HG03045 (cell line): ENCODE measurements at regions not wholly inside any gene's neighbourhood (a gene's known extent, or its start where the extent isn't known, plus 50 kb on each side); places are given as distances from the start of the nearest gene placed in this dataset.
"Not testable (repeated sequence)": the region's sequence is repeated elsewhere in the genome, so short reads cannot be mapped to it uniquely, and the experiment has no call there.

Experiments used
- ATAC-seq: cut with Tn5 transposase; IDR thresholded peaks from one replicate; pipeline ENCODE4 v1.9.1; 2021; ENCODE audit warnings: mild to moderate bottlenecking, moderate library complexity; ENCODE audit not compliant: unreplicated experiment

GRCh38 chr5:96483878-96484277 lies 50.8 kb upstream of the PCSK1 start:
- ATAC-seq: no peak

DNA sequence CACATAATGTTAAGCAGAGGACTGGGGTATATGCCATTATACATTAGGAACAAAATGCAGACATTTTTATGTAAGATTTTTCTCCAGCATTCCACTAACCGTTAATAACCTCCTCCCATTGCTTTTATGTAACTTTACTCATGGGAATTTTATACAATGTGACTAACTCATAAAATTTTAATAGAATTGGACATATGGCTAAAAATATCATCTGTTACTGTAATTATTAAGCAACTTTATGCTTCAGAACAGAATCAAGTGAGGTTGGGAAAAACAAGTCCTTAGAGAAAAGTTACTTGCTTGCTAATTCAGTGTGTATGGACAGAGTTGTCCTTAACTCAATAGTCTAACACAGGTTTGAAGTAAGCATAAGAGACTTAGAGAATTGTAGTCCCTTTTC lies 54.8 kb upstream of the PCSK1 start:
- ATAC-seq: no peak

DNA sequence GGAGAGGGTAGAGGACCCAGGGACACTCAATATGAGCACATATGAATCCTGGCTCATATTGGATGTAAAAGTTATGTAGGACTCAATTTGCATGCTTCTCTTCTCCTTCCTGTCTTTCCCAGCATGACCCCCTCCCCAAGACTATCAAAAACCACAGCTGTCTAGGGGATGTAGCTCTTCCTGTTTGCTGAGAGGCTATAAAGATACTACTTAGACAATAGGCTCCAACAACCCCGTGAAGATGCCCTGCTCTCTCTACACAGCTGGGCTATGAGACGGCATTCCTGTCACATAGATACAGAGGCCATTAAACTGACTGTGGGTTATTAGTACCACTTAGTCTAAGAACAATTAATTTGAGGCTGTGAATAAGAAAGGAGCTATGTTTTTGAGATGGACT lies 56.5 kb upstream of the PCSK1 start:
- no peak for ATAC-seq

- no peak for ATAC-seq
Measured at GRCh38 chr5:96492459-96493047, 59.5 kb upstream of the PCSK1 start.

DNA sequence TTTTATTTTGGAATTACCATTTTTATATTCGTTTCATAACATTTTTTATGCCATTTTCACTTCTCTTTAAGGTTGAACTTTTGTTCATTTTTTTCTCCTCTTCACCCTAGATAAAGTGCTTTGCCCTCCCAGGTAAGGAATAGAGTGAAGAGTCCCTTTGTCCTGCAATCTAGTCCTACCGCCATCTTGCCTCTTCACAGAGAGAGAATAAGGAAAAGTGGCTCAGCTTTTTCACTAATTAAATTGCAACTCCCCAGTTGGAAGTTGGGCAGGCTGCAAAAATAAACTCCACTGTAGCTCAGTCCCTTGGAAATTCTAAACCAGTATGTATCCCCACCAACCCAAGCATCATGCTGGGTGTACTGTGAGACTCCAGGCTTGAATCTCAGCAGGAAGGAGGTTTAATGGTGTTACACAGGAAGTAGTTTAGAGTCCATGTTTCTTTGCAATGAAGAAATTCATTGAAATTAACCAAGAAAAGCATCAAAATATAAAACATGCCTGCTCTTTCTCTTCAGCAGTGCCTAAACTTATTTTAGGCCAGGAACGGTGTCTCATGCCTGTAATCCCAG lies 60.3 kb upstream of the PCSK1 start:
- ATAC-seq: no peak

DNA sequence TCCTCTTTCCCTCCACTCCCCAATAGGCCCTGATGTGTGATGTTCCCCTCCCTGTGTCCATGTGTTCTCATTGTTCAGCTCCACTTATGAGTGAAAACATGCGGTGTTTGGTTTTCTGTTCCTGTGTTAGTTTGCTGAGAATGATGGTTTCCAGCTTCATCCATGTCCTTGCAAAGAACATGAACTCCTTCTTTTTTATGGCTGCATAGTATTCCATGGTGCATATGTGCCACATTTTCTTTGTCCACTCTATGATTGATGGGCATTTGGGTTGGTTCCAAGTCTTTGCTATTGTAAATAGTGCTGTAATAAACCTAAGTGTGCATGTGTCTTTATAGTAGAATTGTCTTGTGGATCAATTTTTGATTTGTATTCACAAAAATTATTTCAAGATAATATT lies 62.4 kb upstream of the PCSK1 start:
- not testable (repeated sequence) for ATAC-seq

- not testable (repeated sequence) for ATAC-seq
Measured at GRCh38 chr5:96497027-96497426, 64.0 kb upstream of the PCSK1 start.

- no peak for ATAC-seq
Measured at GRCh38 chr5:96499753-96500345, 66.8 kb upstream of the PCSK1 start.

DNA sequence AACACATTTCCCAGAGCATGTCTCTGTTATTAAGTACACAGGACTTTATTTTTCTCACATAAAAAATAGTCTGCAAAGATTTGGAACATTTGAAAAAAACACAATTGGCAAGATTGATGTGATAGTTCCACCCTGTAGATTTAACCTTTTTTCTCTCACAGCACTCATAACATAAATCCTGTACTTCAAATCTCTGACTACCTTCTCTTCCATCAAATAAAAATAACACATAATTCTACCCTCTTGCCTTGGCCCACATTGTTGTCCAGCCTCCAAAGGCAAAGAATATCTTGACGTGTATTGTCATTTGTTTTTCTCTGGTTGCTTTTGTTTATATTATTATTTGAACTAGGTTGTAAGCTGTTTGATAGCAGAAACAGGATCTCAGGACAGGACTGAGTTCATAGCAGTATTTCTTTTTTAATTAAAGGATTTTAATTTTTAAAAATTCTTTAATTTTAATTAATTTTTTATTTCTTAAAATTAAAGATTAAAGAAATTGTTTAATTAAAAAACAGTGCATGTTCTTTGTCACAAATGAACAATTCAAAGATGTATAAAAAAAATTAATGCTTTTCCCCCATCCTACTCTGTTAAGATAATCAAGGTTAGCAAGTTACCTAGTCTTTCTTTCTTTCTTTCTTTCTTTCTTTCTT lies 69.1 kb upstream of the PCSK1 start:
- ATAC-seq: no peak

GRCh38 chr5:96503501-96504236 lies 70.6 kb upstream of the PCSK1 start:
- ATAC-seq: no peak

- no peak for ATAC-seq
Measured at GRCh38 chr5:96506376-96506775, 73.3 kb upstream of the PCSK1 start.

DNA sequence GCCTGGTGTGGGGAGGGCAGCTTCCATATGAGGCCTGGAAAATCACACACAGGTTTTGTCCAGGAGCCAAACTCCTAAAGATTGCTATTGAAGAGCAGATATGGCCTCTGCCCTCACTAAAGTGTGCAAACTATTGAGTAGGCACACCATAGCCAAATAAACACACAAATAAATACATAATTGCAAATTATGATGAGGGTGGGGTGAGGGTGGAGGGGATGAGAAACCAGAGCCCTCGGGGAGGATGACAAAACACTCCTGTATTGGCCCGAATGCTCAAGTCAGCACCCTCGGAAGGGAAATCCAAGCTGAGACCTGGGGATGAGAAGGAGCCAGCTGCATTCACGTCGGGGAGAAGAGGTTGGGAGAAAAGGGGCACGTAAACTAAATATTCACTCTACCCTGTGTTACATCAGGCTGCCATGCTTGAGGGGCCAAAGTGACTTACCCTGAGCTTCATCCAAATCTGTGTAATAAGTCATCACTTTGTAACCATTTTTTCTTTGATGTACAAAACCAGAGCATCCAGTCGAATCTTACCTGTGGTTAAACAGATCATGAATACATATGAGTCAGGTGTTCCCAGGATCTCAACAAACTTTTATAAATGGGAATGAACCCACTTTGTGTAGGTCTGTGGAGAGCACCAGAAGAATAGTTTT lies 73.9 kb upstream of the PCSK1 start:
- ATAC-seq: no peak

GRCh38 chr5:96509316-96509715 lies 76.3 kb upstream of the PCSK1 start:
- ATAC-seq: no peak

DNA sequence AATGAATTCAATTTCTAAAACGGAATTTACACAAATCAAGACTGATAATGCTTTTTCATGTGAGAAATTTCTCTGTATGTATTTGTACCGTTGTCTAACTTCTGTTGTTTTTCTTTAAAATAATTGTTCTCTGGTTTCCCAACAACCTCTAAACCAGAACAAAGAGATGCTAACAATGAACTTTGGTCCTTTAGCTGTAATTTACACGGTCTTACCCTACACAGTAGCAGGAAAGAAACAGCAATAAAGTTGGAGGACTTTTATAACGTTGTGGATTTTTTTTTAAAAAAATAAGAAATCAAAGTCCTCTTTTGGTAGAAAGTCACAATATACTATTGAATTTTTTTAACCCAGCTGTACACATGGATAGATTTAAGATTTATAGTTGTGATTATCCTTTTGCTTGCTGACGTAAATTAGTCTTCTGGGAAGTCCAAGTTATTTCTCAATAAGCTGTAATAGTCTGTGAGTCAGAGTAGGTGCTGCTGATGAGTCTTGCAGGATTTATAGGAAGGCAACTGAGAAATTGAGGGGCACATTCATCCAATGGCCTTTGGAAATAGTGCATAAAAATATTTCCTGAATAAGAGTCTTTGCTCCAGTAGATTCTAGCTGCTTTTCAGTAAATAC lies 76.8 kb upstream of the PCSK1 start:
- no peak for ATAC-seq

GRCh38 chr5:96516631-96517071 lies 83.6 kb upstream of the PCSK1 start:
- no peak for ATAC-seq

- ATAC-seq: no peak
Measured at GRCh38 chr5:96517295-96517694, 84.2 kb upstream of the PCSK1 start.

- no peak for ATAC-seq
Measured at GRCh38 chr5:96520345-96520744, 87.3 kb upstream of the PCSK1 start.

DNA sequence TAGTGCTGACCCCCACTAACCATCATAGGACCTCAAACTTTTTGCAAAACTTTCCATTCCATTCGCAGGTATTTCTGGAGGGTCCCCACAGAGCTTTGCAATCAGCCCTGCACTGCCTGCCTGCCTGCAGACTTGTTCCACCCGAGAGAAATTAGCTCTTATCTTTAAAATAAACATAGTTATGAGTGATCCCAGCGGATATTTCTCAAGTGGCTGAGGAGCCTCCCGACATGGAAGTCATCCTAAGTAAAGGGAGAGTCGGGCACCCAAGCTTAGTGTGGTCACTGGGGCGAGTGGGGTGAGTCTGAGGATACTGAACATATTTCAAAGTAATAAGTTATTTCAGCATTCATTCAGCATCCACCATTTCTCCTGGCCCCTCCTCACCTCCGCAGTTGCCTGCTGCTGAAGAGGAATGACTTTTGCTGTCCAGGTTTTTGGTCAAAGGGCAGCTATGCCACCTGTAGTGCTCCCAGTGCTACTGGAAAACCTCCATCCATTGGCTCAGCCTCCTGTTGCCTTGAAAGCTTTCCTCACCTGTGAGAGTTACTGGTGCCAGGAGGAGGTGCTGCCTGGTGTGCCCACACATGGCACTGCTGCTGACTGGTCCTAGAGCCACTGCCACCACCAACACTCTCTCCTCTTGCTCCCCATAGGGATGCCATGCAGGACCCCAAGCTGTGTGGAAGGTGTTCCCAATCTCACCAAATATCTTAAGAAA lies 89.7 kb upstream of the PCSK1 start:
- no peak for ATAC-seq

DNA sequence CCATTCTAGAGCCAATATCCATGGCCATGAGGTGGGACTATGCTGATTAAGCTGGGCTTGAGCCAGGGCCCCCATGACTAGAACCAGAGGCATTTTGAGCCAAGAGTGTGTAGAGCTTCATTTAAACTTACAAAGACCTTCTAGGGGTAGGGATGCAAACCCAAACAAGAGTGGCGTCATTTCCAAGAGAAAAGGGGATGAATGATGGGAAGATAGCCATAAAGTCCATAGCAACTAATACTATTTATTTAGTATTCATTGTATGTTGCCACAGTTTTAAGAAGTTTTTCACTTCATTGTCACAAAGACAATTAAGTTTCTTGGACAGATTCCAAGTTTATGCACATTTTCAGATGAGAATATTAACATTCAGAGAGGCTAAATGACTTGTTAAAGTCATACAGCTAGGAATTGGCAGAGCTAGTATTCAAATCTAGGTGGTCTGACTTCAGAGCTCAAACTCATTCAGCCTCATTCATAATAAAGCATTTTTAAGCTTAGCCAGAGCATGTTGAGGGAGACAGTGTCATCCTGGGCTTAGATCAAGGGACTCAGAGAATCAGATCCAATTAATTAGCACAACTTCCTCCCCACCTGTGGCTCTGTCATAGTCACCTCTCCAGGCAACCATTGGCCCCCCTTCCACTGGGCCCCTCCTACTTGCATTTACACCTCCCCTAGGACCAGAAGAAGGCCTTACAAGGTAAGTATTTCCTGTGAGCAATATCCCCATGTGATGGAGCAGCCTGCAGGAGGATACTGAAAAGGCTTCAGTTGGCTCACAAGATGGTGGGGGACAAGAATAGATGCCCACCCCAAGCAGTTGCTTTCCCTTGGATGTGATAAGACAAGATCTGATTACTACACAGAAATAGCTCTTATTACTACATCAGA lies 95.0 kb upstream of the PCSK1 start:
- no peak for ATAC-seq
